ENCODE measurements at regions not wholly inside any gene's neighbourhood (a gene's known extent, or its start where the extent isn't known, plus 50 kb on each side); places are given as distances from the start of the nearest gene placed in this dataset.

DNA sequence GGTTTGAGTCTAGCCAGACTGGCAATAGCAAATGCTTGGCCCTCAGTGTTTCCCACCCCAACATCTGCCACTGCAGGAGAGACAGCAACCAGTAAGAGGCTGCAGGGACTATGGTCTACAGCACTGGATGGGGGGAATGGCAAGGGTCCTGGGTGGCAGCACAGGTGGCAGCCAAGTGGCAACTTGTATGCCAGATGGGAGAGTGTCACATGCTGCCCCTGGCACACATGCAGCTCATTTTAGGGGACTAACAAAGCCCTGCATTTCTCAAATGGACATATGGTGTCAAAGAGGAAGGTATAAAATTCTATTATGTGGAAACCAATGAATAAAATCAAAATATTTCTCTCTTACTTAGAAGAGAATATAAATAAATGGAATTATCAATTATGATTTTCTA, 298.7 kb upstream of the MARCKS start:
- Mint-ChIP-seq H3K36me3 (ENCODE audit: low read depth) (no peaks in the 10 kb centered on the region), H3K4me1 (peaks cover 19% of the 10 kb centered on the region), H3K27ac (no peak overlapping the region), H3K9me3 (no peaks in the 10 kb centered on the region), H3K4me3 (no peak overlapping the region), H3K27me3 (ENCODE audit: low read depth, poor library complexity) (peaks cover 7% of the 10 kb centered on the region)
- TF ChIP-seq, protein P1, sequence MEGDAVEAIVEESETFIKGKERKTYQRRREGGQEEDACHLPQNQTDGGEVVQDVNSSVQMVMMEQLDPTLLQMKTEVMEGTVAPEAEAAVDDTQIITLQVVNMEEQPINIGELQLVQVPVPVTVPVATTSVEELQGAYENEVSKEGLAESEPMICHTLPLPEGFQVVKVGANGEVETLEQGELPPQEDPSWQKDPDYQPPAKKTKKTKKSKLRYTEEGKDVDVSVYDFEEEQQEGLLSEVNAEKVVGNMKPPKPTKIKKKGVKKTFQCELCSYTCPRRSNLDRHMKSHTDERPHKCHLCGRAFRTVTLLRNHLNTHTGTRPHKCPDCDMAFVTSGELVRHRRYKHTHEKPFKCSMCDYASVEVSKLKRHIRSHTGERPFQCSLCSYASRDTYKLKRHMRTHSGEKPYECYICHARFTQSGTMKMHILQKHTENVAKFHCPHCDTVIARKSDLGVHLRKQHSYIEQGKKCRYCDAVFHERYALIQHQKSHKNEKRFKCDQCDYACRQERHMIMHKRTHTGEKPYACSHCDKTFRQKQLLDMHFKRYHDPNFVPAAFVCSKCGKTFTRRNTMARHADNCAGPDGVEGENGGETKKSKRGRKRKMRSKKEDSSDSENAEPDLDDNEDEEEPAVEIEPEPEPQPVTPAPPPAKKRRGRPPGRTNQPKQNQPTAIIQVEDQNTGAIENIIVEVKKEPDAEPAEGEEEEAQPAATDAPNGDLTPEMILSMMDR (IDR thresholded peaks at IDR 0.05) = no peak
- DNase-seq = no peak

- H3K27ac Mint-ChIP-seq = no peak overlapping the region
- H3K27me3 Mint-ChIP-seq (ENCODE audit: low read depth, poor library complexity) = peaks cover 7% of the 10 kb centered on the region
- H3K36me3 Mint-ChIP-seq (ENCODE audit: low read depth) = no peaks in the 10 kb centered on the region
- peaks cover 19% of the 10 kb centered on the region for H3K4me1 Mint-ChIP-seq
- TF ChIP-seq, protein P1 (IDR thresholded peaks at IDR 0.05) = no peak
- no peak for DNase-seq
- no peaks in the 10 kb centered on the region for H3K9me3 Mint-ChIP-seq
- no peak overlapping the region for H3K4me3 Mint-ChIP-seq
These were observed 298.2 kb upstream of the MARCKS start for GRCh38 chr6:113558966-113559365.

DNA sequence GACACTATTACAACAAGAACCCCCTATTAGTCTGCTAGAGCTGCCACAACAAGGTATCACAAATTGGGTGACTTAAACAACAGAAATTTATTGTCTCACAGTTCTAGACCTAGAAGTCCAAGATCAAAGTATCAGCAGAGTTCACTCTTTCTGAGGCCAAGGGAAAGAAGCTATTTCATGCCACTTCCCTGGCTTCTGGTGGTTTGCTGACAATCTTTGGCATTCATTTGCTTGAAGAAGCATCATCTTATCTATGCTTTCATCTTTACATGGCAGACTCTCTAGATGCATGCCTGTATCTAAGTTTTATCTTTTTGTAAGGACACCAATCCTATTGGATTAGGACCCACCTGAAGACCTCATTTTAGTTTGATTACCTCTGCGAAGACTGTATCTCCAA, 296.8 kb upstream of the MARCKS start:
- H3K27ac Mint-ChIP-seq = no peak overlapping the region

GRCh38 chr6:113560908-113561307, 296.2 kb upstream of the MARCKS start:
- H3K36me3 Mint-ChIP-seq (ENCODE audit: low read depth) = no peaks in the 10 kb centered on the region
- H3K9me3 Mint-ChIP-seq = no peaks in the 10 kb centered on the region
- no peak overlapping the region for H3K27ac Mint-ChIP-seq
- H3K4me3 Mint-ChIP-seq = no peak overlapping the region
- no peak for DNase-seq
- peaks cover 37% of the 10 kb centered on the region for H3K4me1 Mint-ChIP-seq
- peaks cover 7% of the 10 kb centered on the region for H3K27me3 Mint-ChIP-seq (ENCODE audit: low read depth, poor library complexity)
- TF ChIP-seq, protein P1 (IDR thresholded peaks at IDR 0.05) = no peak

More for the DNA sequence above, 296.8 kb upstream of the MARCKS start:
- H3K27me3 Mint-ChIP-seq (ENCODE audit: low read depth, poor library complexity) = peaks cover 7% of the 10 kb centered on the region
- no peak overlapping the region for H3K4me3 Mint-ChIP-seq
- H3K36me3 Mint-ChIP-seq (ENCODE audit: low read depth) = no peaks in the 10 kb centered on the region
- H3K4me1 Mint-ChIP-seq = peaks cover 32% of the 10 kb centered on the region
- no peaks in the 10 kb centered on the region for H3K9me3 Mint-ChIP-seq
- no peak for DNase-seq
- TF ChIP-seq, protein P1 (IDR thresholded peaks at IDR 0.05) = no peak

- TF ChIP-seq, protein P1 (IDR thresholded peaks at IDR 0.05) = no peak
- Mint-ChIP-seq H3K4me3 (no peak overlapping the region), H3K27ac (no peak overlapping the region), H3K4me1 (peaks cover 40% of the 10 kb centered on the region), H3K36me3 (ENCODE audit: low read depth) (no peaks in the 10 kb centered on the region), H3K27me3 (ENCODE audit: low read depth, poor library complexity) (peaks cover 7% of the 10 kb centered on the region), H3K9me3 (no peaks in the 10 kb centered on the region)
- no peak for DNase-seq
These were observed 294.9 kb upstream of the MARCKS start for GRCh38 chr6:113562248-113562647.

- H3K36me3 Mint-ChIP-seq (ENCODE audit: low read depth) = no peaks in the 10 kb centered on the region
- H3K27me3 Mint-ChIP-seq (ENCODE audit: low read depth, poor library complexity) = peaks cover 3% of the 10 kb centered on the region
- peak overlapping the region; percentile 66 for H3K27ac Mint-ChIP-seq
- H3K4me3 Mint-ChIP-seq = peak overlapping the region; percentile 74
- DNase-seq = peak; percentile 44
- H3K4me1 Mint-ChIP-seq = peaks cover 28% of the 10 kb centered on the region
- TF ChIP-seq, protein P1 (IDR thresholded peaks at IDR 0.05) = no peak
- H3K9me3 Mint-ChIP-seq = no peaks in the 10 kb centered on the region
These were observed 292.6 kb upstream of the MARCKS start for GRCh38 chr6:113564371-113565171.

All from nephron progenitor cell (in vitro differentiated cells).